ENCODE measurements at regions not wholly inside any gene's neighbourhood (a gene's known extent, or its start where the extent isn't known, plus 50 kb on each side); places are given as distances from the start of the nearest gene placed in this dataset.

DNA sequence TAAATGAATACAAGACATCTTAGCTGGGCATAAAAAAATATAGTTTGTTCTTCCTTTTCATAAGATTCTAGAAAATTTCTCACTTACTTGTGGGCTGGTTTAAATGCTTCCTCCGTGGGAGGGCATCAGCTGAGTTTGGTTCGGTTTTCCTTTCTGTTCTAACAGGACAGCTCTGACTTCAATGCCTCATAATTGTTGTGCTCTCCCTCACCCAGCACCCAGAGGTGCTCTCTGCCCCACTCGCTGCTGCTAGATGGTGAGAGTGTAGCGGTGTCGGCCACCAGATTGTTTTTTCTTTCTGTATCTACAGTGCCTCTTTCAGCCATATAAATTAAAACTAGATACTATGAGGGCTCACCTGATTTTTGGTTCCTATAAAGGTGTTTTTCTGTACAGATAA lies 407.2 kb upstream of the CDH7 start:
- H2AFZ ChIP-seq (ENCODE audit: low read depth) = no peak overlapping the region
- H4K20me1 ChIP-seq (ENCODE audit: insufficient read depth) = no peaks in the 10 kb centered on the region
- H3K27me3 ChIP-seq (ENCODE audit: insufficient read depth, low read depth) = no peaks in the 10 kb centered on the region
- H3K4me1 ChIP-seq (ENCODE audit: low read depth, poor library complexity, severe bottlenecking) = no peaks in the 10 kb centered on the region
- no peak overlapping the region for H3K27ac ChIP-seq
- TF ChIP-seq, protein P1, sequence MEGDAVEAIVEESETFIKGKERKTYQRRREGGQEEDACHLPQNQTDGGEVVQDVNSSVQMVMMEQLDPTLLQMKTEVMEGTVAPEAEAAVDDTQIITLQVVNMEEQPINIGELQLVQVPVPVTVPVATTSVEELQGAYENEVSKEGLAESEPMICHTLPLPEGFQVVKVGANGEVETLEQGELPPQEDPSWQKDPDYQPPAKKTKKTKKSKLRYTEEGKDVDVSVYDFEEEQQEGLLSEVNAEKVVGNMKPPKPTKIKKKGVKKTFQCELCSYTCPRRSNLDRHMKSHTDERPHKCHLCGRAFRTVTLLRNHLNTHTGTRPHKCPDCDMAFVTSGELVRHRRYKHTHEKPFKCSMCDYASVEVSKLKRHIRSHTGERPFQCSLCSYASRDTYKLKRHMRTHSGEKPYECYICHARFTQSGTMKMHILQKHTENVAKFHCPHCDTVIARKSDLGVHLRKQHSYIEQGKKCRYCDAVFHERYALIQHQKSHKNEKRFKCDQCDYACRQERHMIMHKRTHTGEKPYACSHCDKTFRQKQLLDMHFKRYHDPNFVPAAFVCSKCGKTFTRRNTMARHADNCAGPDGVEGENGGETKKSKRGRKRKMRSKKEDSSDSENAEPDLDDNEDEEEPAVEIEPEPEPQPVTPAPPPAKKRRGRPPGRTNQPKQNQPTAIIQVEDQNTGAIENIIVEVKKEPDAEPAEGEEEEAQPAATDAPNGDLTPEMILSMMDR (conservative IDR thresholded peaks at IDR 0.05; ENCODE audit: low read depth, low read length) = no peak
- no peak overlapping the region for H3K9ac ChIP-seq
- no peaks in the 10 kb centered on the region for H3K79me2 ChIP-seq (ENCODE audit: insufficient read depth, low read depth)
- no peaks in the 10 kb centered on the region for H3K36me3 ChIP-seq (ENCODE audit: insufficient read depth)
- no peak overlapping the region for H3K4me3 ChIP-seq (IDR thresholded peaks at IDR 0.05; ENCODE audit: insufficient read depth, low read depth, low read length)
- H3K4me2 ChIP-seq = no peak overlapping the region

DNA sequence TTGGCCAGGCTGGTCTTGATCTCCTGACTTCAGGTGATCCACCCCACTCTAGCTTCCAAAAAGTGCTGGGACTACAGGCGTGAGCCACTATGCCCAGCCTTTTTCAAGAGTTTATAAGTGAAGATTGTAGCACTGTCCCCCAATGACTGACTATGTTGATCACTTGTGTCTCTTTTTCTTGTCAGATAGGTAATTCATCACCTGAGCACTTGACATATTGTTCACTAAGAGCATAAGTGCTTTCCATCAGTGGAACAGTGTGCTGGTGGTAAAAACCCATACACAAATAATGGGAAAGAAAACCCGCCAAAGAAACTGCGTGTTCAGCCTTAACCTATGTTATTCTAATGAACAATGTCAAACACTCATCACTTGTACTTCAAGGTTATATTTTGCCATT lies 414.4 kb upstream of the CDH7 start:
- H3K4me3 ChIP-seq (IDR thresholded peaks at IDR 0.05; ENCODE audit: insufficient read depth, low read depth, low read length) = no peak overlapping the region
- no peaks in the 10 kb centered on the region for H3K4me1 ChIP-seq (ENCODE audit: low read depth, poor library complexity, severe bottlenecking)
- H3K27me3 ChIP-seq (ENCODE audit: insufficient read depth, low read depth) = no peaks in the 10 kb centered on the region
- H3K36me3 ChIP-seq (ENCODE audit: insufficient read depth) = no peaks in the 10 kb centered on the region
- TF ChIP-seq, protein P1 (conservative IDR thresholded peaks at IDR 0.05; ENCODE audit: low read depth, low read length) = no peak
- H3K9ac ChIP-seq = no peak overlapping the region
- H2AFZ ChIP-seq (ENCODE audit: low read depth) = no peak overlapping the region
- H3K79me2 ChIP-seq (ENCODE audit: insufficient read depth, low read depth) = no peaks in the 10 kb centered on the region
- no peak overlapping the region for H3K27ac ChIP-seq
- no peaks in the 10 kb centered on the region for H4K20me1 ChIP-seq (ENCODE audit: insufficient read depth)
- H3K4me2 ChIP-seq = no peak overlapping the region

DNA sequence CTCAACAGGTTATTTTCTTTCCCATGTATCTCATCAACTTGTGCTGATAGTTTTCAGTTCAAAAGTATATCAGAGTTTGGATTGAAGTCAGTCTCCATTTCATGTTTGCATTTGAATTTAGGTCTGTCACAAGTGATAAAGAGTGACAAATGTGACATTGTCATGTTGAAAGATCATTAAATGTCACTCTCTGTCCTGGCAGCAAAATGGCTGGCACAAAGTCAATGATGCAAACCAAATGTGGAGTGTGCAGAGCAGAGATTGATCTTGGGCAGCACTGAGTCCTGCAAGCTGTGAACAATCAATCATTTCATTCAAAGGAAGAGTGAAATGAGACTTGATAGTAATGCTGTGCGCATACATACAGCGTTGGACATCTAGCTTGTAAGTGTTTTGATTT lies 421.8 kb upstream of the CDH7 start:
- no peaks in the 10 kb centered on the region for H3K27me3 ChIP-seq (ENCODE audit: insufficient read depth, low read depth)
- H2AFZ ChIP-seq (ENCODE audit: low read depth) = no peak overlapping the region
- TF ChIP-seq, protein P1 (conservative IDR thresholded peaks at IDR 0.05; ENCODE audit: low read depth, low read length) = no peak

DNA sequence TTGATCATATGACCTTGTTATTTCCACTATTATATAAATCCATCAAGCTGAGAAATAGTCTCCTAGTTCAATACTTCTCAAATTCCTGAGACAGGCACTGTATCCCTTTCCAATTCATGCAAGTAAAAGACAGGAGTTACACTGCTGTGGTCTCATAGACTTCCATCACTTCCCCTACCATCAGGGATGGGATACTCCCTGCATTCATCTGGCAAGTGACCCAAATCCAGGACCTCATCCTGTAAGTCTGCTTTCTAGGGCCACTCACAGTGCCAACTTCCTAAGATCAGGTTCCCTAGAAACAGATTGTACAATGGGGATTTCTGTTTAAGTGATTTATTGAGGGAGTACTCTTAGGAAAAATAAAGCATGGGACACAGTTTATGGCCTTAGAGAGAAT lies 424.0 kb upstream of the CDH7 start:
- Histone ChIP-seq H4K20me1 (ENCODE audit: insufficient read depth) (no peaks in the 10 kb centered on the region), H3K4me2 (no peak overlapping the region), H3K4me3 (IDR thresholded peaks at IDR 0.05; ENCODE audit: insufficient read depth, low read depth, low read length) (no peak overlapping the region), H3K36me3 (ENCODE audit: insufficient read depth) (no peaks in the 10 kb centered on the region), H3K9ac (no peak overlapping the region), H3K27ac (no peak overlapping the region), H2AFZ (ENCODE audit: low read depth) (no peak overlapping the region), H3K79me2 (ENCODE audit: insufficient read depth, low read depth) (no peaks in the 10 kb centered on the region), H3K27me3 (ENCODE audit: insufficient read depth, low read depth) (no peaks in the 10 kb centered on the region), H3K4me1 (ENCODE audit: low read depth, poor library complexity, severe bottlenecking) (no peaks in the 10 kb centered on the region)
- TF ChIP-seq, protein P1 (conservative IDR thresholded peaks at IDR 0.05; ENCODE audit: low read depth, low read length) = no peak

More for the DNA sequence above, 421.8 kb upstream of the CDH7 start:
- Histone ChIP-seq H3K4me3 (IDR thresholded peaks at IDR 0.05; ENCODE audit: insufficient read depth, low read depth, low read length) (no peak overlapping the region), H4K20me1 (ENCODE audit: insufficient read depth) (no peaks in the 10 kb centered on the region), H3K27ac (no peak overlapping the region), H3K79me2 (ENCODE audit: insufficient read depth, low read depth) (no peaks in the 10 kb centered on the region), H3K36me3 (ENCODE audit: insufficient read depth) (no peaks in the 10 kb centered on the region), H3K9ac (no peak overlapping the region), H3K4me2 (no peak overlapping the region), H3K4me1 (ENCODE audit: low read depth, poor library complexity, severe bottlenecking) (no peaks in the 10 kb centered on the region)

Measured in KMS-11 (cell line).